Testis (tissue), 2 donors: ENCODE measurements at regions not wholly inside any gene's neighbourhood (a gene's known extent, or its start where the extent isn't known, plus 50 kb on each side); places are given as distances from the start of the nearest gene placed in this dataset.
A peak's percentile ranks its signal among the peaks of the same experiment; 100 is the strongest.

ENCODE experiments used
- DNase-seq: peaks from one replicate; pipeline ENCODE4 v3.0.0-alpha.2; 2019
- H3K27ac ChIP-seq, 2 donors: fragments of 200-600 bp; sonication (generic); one replicate each; pipeline ENCODE4 v1.5.1; 2019
- H3K27me3 ChIP-seq: fragments of 200-600 bp; sonication (generic); one replicate; pipeline ENCODE4 v1.5.1; 2019
- H3K36me3 ChIP-seq: fragments of 200-600 bp; sonication (generic); one replicate; pipeline ENCODE4 v1.5.1; 2017; ENCODE audit warnings: low read depth; ENCODE audit errors: missing control alignments
- H3K4me1 ChIP-seq: fragments of 200-600 bp; sonication (generic); one replicate; pipeline ENCODE4 v1.5.1; 2019
- H3K4me3 ChIP-seq, 2 donors: fragments of 200-600 bp; sonication (generic); one replicate each; pipeline ENCODE4 v1.5.1; 2017 to 2019
- H3K9me3 ChIP-seq: fragments of 200-600 bp; sonication (generic); one replicate; pipeline ENCODE4 v1.5.1; 2017
- CTCF ChIP-seq, 3 experiments: fragments of 450-650 bp in 2 of 3; fragments of 200-600 bp in 1 of 3; sonication (generic) in 1 of 3; IDR thresholded peaks; one replicate each; pipeline ENCODE4 v1.5.1; 2016 to 2019; ENCODE audit warnings: antibody characterized with exemption in 3 of 3, mild to moderate bottlenecking in 2 of 3, moderate library complexity in 1 of 3
- POLR2A ChIP-seq: fragments of 450-650 bp; IDR thresholded peaks from one replicate; pipeline ENCODE4 v1.6.1; 2017; ENCODE audit warnings: antibody characterized with exemption, mild to moderate bottlenecking, moderate library complexity
- WGBS, 2 donors: methylation state at CpG; one replicate each; pipeline ENCODE4 v1.1.5; 2018; 5-methylcytosine and 5-hydroxymethylcytosine counted together
- intact Hi-C: fragments of 100-400 bp; cut with DNase I; formaldehyde crosslinking; loops from one replicate; pipeline ENCODE4 v1.15.1; 2023; ENCODE audit warnings: low total_unique reads

GRCh38 chr12:90120627-90121026, 412.0 kb upstream of the ATP2B1 start:
- no peak overlapping the region for H3K27ac ChIP-seq
- no peak overlapping the region for H3K4me3 ChIP-seq
- H3K36me3 ChIP-seq, result no peaks in the 10 kb centered on the region
- H3K27me3 ChIP-seq, result no peaks in the 10 kb centered on the region
- TF ChIP-seq POLR2A (no peak), CTCF (IDR thresholded peaks at IDR 0.05) (no peak)
- no peaks in the 10 kb centered on the region for H3K4me1 ChIP-seq
- DNase-seq, result no peak
- no peaks in the 10 kb centered on the region for H3K9me3 ChIP-seq
- intact Hi-C loops, result no loop called here

GRCh38 chr12:90112666-90113065, 404.0 kb upstream of the ATP2B1 start:
- TF ChIP-seq POLR2A (no peak), CTCF (IDR thresholded peaks at IDR 0.05) (no peak)
- Histone ChIP-seq H3K9me3 (no peaks in the 10 kb centered on the region), H3K4me3 (no peak overlapping the region), H3K36me3 (no peaks in the 10 kb centered on the region), H3K27ac (peak overlapping the region in 1 of 2 donors; percentile 6), H3K4me1 (no peaks in the 10 kb centered on the region), H3K27me3 (no peaks in the 10 kb centered on the region)
- intact Hi-C loops, result no loop called here
- 36 to 63% methylated on average over 1 of the region's 1 CpG for WGBS, 2 donors
- no peak for DNase-seq

GRCh38 chr12:90111791-90112580, 403.3 kb upstream of the ATP2B1 start:
- Histone ChIP-seq H3K9me3 (no peaks in the 10 kb centered on the region), H3K36me3 (no peaks in the 10 kb centered on the region), H3K27me3 (no peaks in the 10 kb centered on the region), H3K4me1 (no peaks in the 10 kb centered on the region), H3K4me3 (no peak overlapping the region), H3K27ac (peak overlapping the region in 1 of 2 donors; percentile 6)
- no peak for DNase-seq
- WGBS, 2 donors, result 36 to 39% methylated on average over 10 of the region's 10 CpGs
- TF ChIP-seq POLR2A, result no peak
- no peak for TF ChIP-seq CTCF (IDR thresholded peaks at IDR 0.05)
- intact Hi-C loops, result no loop called here

- intact Hi-C loops, result no loop called here
- Histone ChIP-seq H3K4me1 (no peaks in the 10 kb centered on the region), H3K9me3 (no peaks in the 10 kb centered on the region), H3K4me3 (no peak overlapping the region), H3K27me3 (no peaks in the 10 kb centered on the region), H3K27ac (no peak overlapping the region), H3K36me3 (no peaks in the 10 kb centered on the region)
- no peak for DNase-seq
- TF ChIP-seq CTCF (IDR thresholded peaks at IDR 0.05), result no peak
- TF ChIP-seq POLR2A, result no peak
- WGBS, 2 donors, result 89 to 98% methylated on average over 3 of the region's 3 CpGs
Observed at GRCh38 chr12:90106568-90106967, 397.9 kb upstream of the ATP2B1 start.
